HG02763 (cell line): ENCODE measurements at regions not wholly inside any gene's neighbourhood (a gene's known extent, or its start where the extent isn't known, plus 50 kb on each side); places are given as distances from the start of the nearest gene placed in this dataset.

Source experiments
- ATAC-seq: cut with Tn5 transposase; IDR thresholded peaks from one replicate; pipeline ENCODE4 v1.9.1; 2021; ENCODE audit warnings: mild to moderate bottlenecking, moderate library complexity; ENCODE audit not compliant: unreplicated experiment

DNA sequence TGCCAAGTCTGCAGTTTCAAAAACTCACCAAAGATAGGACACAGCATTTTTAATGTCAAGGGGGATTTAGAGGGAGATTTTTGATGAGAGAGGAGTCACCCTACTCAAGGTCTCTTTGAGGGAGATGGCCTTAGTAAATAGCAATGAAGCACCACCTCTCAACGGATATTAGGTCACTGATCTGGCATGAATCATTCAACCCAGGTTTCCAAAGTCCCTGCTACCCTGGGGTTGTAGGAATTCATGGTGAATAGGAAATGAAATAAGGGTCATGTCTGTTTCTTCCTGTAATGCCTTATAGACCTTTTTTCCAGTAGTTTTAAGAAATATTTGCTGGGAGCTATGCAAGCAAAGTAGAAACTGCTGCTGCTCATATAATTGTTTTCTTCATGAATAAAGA, 2154.9 kb downstream of the LRRC4C start:
- no peak for ATAC-seq

DNA sequence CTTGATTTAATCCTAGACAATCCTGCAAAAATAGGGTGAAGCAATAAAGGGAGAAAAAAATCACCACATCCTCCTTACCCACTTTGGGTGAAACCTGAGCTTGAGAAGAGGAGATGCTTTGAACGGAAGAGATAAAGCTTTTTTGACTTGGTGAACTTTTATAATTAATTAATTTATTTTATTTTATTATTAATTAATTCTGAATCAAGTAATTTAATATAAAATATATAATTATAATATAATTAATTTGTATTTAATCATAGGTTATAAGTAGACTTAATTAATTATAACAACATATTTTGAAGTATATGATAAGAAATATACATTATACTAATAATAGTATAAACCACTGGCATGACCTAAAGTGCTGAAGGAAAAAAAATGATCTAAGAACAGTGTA, 2164.8 kb downstream of the LRRC4C start:
- ATAC-seq, result no peak

DNA sequence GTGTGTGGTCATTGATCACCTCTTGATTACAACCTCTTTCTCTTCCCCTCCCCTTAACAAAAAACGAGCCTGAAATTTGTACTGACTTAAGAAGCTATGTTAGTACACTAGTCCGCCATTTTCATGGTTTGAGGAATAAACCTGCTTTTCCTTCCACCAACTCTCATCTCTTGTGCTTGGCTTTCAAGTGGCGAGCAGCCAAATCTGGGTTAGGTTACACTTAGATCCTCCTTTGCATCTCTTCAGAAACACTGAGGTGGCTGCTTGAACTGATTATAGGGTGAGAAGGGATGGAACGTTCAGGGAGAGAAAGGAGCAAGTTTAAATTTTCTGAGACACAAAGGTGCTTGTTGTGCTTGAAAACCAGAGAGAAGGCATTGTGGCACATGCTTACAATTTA, 2171.4 kb downstream of the LRRC4C start:
- no peak for ATAC-seq

DNA sequence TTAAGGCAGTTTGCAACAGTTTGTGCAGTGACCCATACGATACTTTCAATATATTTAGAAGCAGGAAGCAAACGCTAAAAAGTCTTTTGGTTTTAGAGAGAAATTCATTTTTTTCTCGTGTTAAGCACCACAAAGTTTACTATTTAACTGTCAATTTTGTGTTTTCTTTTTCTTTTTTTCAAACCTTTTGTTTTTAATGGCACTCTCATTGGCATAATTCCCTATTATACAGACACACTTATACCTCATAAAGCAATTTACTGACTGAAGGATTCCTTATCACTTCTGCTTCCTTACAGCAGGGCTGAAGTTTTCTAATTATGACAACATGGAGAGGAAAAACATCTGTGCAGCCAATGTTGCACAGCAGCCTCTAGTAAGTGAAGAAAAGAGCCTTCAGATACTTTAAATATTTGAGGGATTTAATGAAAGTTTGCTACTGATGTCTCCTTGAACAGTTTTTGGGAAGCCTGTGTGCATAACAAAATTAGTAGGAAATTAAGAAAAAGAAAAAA, 2191.2 kb downstream of the LRRC4C start:
- ATAC-seq, result no peak

DNA sequence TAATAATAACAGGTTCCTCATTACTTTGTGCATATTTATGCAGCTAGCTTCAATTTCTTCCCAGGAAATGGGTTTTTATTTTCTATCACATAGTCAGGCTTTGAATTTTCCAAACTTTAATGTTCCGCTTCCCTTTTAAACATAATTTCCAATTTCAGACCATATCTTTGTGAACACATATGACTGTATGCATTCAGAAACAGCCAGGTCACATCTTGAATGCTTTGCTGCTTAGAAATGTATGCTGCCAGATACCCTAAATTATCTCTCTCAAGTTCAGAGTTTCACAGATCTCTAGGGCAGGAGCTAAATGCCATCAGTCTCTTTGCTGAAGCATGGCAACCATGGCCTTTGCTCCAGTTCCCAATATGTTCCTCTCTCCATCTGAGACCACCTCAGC, 2203.8 kb downstream of the LRRC4C start:
- ATAC-seq, result no peak

DNA sequence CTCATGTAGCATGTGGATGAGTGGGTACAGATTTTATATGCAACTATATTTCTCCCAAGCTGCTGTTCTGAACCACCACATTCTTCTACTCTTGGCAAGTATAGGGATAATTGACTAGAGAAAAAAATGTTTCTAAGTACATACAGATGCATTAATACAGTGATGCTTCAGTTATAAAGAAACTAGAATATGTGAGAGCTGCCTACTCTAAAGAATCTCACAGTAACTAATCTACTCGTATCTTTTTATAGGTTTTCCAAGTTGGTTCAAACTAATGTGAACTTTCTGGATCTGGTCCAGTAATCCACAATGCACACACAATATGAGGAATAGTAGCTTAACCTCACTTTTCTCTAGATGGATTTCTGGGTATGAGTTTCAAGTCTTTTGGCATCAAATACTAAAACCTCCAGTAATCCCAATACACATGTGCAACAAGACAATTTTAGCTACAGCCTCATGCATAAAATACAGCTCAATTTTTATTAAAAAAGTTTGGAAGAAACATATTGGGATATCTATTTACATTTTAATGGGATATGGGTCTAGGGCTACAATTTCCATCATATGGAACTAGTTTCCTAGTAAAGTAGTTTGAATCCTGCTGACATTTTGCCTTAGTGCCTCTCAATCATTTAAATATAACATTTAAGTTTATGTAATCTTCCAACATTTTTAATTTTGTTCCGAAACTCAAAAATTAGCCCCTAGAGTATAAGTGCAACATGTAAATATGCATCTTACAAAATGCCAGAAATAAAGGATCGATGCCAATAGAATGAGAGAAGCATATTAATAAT, 2209.7 kb downstream of the LRRC4C start:
- no peak for ATAC-seq

DNA sequence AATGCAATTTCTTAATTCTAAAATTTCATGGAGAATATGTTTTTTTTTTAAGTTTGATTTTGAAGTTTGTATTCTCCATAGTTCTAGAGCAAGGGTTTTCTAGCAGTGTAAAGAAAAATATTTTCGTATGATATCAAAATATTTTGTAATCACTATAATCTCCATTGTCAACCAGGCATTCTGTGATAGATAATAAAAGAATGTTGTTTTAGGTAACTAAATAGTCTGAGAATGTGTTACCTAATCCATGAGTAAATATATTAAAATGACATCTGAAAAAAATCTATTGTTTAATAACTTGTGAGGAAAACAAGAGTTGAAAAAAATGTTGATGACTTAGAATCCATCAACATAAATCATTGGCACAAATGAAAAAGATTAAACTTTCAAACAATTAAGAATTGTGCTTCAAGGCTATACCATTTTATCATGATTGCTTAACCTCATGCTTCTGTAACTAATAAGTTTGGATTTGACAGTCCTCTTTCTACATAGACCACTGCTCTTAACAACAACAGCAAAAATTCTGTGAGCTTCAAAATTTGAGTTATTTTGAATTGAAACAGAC, 2211.8 kb downstream of the LRRC4C start:
- ATAC-seq, result no peak

DNA sequence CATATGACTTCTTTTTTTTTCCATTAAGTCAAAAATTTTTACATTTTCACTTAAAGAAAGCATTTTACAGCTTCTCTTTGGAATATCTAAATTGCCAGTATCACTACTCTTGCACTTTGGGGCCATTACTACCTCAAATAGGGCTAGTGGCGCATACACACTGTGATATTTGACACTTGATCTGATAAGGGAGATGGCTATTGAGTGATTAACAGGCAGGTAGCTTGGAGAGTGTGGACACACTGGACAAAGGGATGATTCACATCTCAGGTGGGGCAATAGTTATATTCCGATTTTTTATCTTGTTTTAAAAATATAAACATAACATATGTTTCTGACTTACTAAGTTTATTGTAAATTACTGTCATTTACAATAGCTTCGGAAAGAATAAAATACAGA, 2219.9 kb downstream of the LRRC4C start:
- ATAC-seq, result no peak

DNA sequence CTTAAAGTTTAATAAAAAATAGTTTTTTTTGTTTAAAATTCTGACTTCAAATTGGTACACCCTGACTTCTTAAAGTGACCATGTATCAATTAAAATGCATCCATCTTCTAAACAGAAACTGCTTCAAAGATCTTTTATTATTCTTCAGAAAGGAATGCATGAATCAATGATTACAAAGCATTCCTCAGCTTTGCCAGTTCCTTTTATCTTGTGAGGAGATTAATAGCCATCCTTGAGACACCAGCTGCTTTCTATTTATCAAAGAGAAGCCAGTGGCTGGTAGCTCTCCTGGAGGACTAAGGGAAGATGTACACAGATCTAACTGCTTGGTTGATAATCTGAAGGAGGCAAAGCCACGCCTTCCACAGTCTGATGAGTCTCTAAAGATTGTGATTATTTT, 2222.5 kb downstream of the LRRC4C start:
- ATAC-seq, result no peak

DNA sequence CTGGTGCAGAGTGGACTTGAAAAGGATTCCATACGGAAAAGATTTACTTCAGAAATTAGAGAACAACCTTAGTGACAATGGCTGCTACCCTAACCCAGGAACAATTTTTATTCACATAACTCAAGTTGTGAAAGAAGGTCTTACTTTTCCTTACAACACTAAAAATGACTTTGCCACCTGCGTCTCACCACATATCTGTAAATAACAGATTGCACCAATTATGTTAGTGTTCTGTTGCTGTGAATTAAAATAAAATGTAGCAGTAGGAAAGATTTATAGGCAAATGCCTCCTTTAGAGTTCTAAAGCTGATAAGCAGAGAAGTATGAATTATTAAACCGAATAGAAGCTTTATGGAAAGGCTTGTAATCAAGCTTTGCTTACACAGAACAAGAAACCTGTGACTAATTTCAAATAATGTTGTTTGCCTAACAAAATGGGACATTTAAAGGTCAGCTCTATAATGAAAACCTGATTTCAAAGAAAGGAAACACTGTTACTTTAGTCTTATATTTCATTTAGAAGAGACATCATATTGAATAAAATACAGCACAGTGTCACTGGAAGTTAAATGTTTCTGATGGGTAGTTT, 2237.8 kb downstream of the LRRC4C start:
- no peak for ATAC-seq

DNA sequence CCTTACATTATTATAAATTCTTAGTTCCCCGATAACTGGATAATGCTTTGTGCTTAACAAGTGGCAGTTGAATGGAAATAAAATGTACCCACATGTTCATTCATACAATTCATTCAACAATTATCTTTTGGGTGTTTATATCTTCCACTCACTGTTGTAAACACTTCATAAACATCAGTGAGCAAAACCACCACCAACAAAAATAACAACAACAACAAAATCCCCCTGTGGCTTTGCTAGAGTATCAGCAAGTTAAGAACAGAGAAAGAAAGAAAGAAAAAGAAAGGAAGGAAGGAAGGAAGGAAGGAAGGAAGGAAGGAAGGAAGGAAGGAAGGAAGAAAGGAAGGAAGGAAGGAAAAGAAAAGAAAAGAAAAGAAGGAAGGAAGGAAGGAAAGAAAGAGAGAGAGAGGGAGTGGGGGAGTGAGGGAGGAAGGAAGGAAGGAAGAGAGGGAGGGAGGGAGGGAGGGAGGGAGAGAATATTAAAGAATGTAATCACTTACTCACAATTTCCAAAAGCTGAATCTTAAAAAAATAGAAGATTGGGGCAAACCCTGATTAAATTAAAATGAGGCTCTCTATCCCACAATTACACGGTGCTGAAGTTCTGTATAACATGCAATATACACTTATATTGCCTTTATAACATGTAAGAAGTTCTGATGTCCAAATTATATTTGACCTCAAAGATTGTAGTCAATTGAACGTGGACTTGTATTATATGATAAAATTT, 2238.8 kb downstream of the LRRC4C start:
- ATAC-seq, result no peak

DNA sequence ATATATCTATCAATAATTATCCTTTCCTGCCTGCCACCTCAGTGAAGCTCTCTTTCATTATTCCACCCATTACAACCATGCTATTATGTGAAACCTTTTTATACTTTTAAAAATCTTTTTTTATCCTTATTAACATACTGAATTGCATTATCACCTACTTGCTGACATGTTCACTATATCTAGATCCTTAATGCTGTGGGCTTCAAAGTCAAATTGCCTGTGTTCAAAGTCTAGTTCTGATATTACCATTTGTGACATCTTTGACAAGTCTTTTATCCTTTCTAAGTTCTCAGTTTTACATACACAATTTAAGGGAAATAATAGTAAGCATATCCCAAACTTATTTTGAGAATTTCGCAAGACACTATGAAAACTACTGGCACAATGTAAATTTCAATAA, 2239.4 kb downstream of the LRRC4C start:
- ATAC-seq, result no peak

DNA sequence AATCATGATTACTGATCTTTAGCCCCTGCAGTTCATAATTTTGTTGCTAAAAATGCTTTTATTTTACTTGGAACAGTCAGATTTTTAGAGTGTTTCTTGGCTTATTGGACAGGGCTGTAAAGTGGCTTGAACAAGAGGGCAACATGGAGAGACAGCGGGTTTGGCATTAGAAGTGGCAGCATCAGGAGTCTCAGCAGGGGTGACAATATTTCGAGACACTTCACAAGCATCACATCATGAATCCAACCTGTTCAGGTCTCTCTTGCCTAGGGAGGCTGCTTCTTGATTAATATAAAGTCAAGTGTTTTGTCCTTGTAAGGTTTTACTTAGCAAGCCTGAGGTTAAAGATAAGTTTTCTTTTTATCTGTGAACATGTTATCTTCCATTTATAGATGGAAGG, 2249.5 kb downstream of the LRRC4C start:
- no peak for ATAC-seq

DNA sequence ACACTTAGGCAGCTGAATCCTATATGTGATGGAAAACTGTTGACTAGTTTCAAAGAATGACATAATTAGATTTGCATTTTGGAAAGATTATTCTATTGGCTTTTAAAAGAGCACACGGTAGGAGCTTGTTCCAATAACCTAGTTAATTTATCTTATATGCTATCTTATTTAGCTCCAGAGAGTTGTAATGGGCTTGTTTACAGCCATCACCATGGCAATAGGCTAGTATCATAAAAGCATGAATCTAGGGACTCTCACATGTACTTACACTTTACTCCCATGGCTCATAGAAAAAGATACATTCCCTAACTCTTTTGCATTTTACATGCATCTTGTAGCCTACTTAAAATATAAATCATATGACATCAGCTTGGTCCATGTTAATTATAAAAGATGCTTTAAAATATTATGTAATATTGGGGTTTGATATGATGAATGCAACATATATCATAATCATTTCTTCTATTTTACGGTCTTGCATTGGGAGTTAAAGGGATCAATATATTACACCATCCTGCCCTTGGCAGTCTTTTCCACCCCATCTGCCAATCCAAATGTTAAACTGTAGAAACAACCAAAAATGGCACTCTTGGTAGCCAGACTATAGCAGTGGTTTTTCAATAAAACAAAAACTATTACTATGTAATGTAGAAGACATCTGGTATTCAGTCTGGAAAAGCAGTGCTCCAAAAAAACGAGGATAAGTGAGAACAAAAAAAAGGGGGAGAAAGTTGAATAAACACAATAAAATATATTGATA, 2254.0 kb downstream of the LRRC4C start:
- ATAC-seq, result no peak

DNA sequence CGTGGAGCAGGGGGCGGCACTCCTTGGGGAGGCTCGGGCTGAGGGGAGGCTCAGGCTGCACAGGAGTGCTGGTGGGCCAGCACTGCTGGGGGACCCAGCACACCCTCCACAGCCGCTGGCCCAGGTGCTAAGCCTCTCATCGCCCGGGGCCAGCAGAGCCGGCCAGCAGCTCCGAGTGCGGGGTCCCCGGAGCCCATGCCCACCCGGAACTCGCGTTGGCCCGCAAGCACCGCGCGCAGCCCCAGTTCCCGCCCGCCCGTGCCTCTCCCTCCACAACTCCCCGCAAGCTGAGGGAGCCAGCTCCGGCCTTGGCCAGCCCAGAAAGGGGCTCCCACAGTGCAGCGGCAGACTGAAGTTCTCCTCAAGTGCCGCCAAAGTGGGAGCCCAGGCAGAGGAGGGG, 2266.8 kb downstream of the LRRC4C start:
- no peak for ATAC-seq

DNA sequence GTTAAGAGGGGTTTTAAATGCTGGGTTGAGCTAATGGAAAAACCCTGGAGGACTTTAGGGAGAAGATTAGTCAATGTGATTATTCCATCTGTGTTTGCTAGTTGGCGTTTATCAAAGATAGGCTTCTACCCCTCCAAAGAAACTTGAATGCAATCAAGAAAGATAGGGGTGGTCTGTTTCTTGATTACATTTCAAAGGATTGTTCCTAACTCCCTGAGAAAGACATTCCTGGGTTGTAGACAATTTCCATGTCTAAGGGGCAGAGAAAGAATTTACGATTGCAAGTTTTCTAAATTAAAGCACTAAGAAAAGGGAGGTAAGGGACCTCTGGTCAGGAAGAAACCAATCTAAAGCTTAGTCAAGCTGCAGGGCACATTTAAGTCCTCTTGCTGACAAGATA, 2268.7 kb downstream of the LRRC4C start:
- ATAC-seq, result no peak

DNA sequence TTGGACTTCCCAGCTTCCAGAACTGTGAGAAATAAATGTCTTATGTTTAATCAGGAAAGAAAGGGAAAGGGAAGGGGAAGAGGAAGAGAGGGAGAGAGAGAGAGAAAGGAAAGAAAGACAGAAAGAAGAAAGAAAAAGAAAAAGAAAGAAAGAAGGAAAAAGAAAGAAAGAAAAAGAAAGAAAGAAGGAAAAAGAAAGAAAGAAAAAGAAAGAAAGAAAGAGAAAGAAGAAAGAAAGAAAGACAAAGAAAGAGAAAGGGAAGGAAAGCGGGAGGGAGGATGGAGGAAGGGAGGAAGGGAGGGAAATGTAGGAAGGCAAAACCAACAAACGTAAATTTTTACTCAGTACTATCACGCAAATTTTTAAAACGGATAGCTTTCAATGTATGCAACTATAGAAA, 2281.8 kb downstream of the LRRC4C start:
- no peak for ATAC-seq

DNA sequence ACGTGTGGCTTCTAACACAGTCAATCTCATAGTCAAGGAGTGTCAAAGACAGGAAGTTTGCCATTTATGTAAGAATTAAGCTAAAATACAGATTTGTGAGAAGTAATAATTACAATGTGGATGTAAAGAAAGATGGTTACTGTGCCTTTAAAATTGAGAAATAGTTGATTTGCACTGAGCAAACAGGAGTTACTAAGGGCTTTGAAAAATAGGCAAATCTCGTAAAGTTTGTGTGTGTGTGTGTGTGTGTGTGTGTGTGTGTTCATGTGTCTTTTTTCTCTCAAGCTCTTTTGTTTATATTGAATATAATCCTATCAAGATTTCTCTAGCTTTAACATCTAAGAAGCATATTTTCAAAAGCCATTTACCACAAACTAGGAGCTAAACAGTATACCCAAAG, 2284.5 kb downstream of the LRRC4C start:
- no peak for ATAC-seq

DNA sequence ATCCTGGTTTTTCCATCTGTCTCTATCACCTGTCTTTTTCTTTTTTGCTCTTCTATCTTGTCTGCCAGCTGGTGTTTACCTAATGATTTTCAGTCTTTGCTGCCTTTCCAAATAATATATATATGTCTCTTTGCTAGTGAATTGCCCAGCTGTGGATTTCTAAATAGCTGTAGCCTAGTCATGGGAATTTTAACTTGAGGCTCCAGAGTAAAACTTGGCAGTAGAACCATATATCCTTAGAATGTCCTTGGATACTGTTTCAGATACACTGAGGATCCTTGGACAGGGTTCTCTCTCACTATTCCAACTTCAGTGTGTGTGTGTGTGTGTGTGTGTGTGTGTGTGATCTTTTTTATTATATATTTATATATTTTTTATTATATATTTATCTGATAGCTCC, 2285.3 kb downstream of the LRRC4C start:
- ATAC-seq, result no peak

DNA sequence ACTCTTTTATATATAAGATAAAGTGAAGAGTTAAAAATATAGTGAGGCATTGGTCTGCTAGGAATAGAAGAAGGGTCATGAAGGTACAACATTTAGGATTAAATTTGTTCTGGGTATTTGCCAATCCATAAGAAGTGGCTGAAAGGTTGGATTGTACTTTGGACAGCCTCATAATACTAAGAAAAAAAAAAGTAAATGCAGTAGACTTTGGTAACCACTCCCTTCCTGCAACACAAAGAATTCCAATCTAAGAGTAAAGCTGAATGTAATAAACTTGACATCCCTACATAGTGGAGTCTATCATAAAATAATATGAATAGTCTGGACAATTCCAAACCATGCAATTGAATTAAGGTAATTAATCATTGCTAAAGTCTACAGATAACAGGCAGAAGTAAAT, 2294.4 kb downstream of the LRRC4C start:
- ATAC-seq, result no peak

DNA sequence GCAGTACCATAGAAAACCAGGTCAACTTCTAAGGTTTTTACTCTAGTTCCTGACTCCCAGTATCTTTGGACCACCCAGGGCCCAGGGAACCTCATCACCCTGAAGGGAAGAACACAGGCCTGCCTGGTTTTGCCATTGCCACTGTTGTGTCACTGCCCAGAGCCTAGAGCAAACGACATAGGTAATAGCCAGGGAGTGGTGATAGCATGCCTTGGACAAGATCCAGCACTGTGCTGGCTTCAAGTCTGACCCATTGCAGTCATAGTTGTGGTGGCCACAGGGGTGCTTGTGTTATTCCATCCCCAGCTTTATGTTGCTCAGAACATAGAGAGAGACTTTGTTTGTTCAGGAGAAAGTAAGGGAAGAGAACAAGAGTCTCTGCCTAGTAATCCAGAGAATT, 2310.2 kb downstream of the LRRC4C start:
- ATAC-seq, result no peak
